PC-3 (cell line): ENCODE measurements at regions not wholly inside any gene's neighbourhood (a gene's known extent, or its start where the extent isn't known, plus 50 kb on each side); places are given as distances from the start of the nearest gene placed in this dataset.

Source experiments
- EZH2phosphoT487 ChIP-seq: fragments of 300-600 bp; sonication (generic); IDR thresholded peaks from 2 replicates; pipeline ENCODE4 v1.6.1; 2018; ENCODE audit warnings: mild to moderate bottlenecking, antibody characterized with exemption, low read length, borderline replicate concordance
- TF ChIP-seq, protein P1 (sequence below): fragments of 300-600 bp; sonication (generic); conservative IDR thresholded peaks from 2 replicates; pipeline ENCODE4 v1.5.1; 2017; ENCODE audit warnings: antibody characterized with exemption, low read depth, mild to moderate bottlenecking, low read length

DNA sequence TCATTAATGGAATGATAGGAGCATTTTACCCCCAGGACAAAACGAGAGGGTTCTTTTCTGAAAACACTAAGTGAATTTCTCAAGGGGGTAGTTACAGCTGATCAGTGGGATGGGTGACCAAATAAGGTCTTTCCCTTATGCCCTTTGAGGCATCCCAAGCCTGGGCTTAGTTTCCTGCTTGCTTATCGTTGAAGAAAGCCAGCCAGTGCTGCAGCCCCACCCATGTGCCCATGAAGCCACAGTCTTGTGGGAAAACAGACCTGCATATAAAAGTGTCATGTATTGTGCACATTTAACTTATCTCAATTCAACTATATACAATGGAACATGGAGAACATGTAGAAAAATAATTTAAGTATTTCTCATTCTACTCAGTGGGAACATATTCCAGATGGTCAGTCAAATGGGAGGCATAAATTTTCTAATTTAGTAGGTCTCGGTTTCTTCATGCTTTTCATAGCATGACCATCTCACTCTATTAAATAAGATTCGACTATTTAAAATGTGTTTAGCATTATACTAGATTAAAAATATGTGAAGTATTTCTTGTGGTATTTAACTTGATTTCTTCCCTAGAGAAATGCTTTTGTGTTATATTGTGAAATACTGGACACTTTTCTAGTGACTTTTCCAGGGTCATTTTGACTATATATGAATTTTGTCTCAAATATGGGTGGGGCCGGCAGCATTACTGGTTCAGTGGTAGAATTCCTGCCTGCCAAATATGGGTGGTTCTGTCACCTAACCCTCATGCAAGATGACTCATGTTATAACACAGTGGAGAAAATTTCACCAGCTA lies 189.7 kb upstream of the SGCD start:
- TF ChIP-seq, protein P1, sequence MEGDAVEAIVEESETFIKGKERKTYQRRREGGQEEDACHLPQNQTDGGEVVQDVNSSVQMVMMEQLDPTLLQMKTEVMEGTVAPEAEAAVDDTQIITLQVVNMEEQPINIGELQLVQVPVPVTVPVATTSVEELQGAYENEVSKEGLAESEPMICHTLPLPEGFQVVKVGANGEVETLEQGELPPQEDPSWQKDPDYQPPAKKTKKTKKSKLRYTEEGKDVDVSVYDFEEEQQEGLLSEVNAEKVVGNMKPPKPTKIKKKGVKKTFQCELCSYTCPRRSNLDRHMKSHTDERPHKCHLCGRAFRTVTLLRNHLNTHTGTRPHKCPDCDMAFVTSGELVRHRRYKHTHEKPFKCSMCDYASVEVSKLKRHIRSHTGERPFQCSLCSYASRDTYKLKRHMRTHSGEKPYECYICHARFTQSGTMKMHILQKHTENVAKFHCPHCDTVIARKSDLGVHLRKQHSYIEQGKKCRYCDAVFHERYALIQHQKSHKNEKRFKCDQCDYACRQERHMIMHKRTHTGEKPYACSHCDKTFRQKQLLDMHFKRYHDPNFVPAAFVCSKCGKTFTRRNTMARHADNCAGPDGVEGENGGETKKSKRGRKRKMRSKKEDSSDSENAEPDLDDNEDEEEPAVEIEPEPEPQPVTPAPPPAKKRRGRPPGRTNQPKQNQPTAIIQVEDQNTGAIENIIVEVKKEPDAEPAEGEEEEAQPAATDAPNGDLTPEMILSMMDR = no peak
- no peak for TF ChIP-seq EZH2phosphoT487
